ENCODE measurements at regions not wholly inside any gene's neighbourhood (a gene's known extent, or its start where the extent isn't known, plus 50 kb on each side); places are given as distances from the start of the nearest gene placed in this dataset.

DNA sequence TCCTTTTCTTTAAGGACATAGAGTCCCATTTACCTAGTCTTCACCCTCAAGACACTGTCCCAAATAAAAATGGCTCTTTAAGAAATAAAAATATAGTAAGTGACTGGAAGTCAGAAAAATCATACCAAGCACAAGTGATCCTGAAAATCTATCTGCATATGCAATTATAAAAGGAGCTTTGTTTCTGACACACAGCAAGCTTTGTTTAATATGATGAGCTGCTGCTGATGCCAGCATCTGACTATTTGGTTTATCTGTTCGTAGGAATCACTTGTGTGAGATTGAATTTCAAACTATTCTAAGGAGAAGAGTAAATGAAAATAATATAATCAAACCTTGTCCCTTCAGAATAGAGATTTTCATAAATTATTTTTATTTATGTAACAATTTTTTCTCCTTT is 332.4 kb downstream of the PCDH7 start:
- no peak overlapping the region for H3K27ac ChIP-seq (ENCODE audit: low read depth, low read length)
- H3K27me3 ChIP-seq (ENCODE audit: control insufficient read depth, insufficient read depth, low read length), result no peaks in the 10 kb centered on the region
- no CpG with 5 or more reads among the region's 1 CpG for WGBS (ENCODE audit: insufficient coverage)
- peak in 1 of 6 donors; percentile 27 for DNase-seq (ENCODE audit: low read depth in 4 of 6, low spot score in 6 of 6)
- H3K4me1 ChIP-seq (ENCODE audit: control insufficient read depth, insufficient read depth, low read length), result no peaks in the 10 kb centered on the region
- H3K36me3 ChIP-seq (ENCODE audit: control insufficient read depth, insufficient read depth, low read length), result no peaks in the 10 kb centered on the region
- no peak overlapping the region for H3K4me3 ChIP-seq (ENCODE audit: low read depth, low read length)
- H3K9me3 ChIP-seq (ENCODE audit: control insufficient read depth, insufficient read depth, low read length), result no peaks in the 10 kb centered on the region

DNA sequence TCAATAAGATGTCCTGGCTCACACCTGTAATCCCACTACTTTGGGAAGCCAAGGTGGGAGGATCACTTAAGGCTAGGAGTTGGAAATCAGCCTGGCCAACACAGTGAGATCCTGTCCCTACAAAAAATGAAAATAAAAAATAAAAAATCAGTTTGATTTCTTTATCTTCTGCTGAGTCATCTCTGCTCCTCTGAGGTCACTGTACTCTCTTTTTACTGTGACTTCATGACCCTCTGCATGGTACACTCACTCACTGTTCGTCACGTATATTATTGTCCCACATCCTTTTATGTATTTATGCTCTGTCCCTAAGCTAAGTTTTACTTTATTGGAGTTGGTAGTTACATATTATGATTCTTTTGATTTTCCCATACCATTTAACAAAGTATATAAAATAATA is 333.3 kb downstream of the PCDH7 start:
- WGBS (ENCODE audit: insufficient coverage), result no CpG with 5 or more reads among the region's 2 CpGs
- H3K27ac ChIP-seq (ENCODE audit: low read depth, low read length), result no peak overlapping the region
- DNase-seq (ENCODE audit: low read depth in 4 of 6, low spot score in 6 of 6), result no peak
- no peaks in the 10 kb centered on the region for H3K27me3 ChIP-seq (ENCODE audit: control insufficient read depth, insufficient read depth, low read length)
- H3K4me1 ChIP-seq (ENCODE audit: control insufficient read depth, insufficient read depth, low read length), result no peaks in the 10 kb centered on the region
- H3K36me3 ChIP-seq (ENCODE audit: control insufficient read depth, insufficient read depth, low read length), result no peaks in the 10 kb centered on the region
- H3K9me3 ChIP-seq (ENCODE audit: control insufficient read depth, insufficient read depth, low read length), result no peaks in the 10 kb centered on the region
- H3K4me3 ChIP-seq (ENCODE audit: low read depth, low read length), result no peak overlapping the region

DNA sequence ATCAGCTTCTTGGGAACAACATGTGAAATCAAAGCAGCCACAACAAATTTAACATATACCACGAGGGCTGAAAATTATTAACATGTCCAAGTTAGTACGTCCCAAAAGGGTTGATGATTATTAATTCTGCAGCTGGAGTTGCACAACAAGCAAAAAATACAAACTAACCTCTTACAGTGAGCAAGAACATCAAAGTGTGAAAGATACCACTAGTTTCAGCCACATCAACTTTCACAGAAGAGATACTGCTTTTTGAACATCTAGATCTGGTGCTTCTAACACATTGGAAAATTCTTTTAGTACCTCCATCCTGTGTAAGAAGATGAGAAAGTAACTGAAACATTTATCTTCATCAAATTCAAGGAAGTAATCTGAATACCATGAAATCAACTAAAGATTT is 334.1 kb downstream of the PCDH7 start:
- Histone ChIP-seq H3K36me3 (ENCODE audit: control insufficient read depth, insufficient read depth, low read length) (no peaks in the 10 kb centered on the region), H3K4me1 (ENCODE audit: control insufficient read depth, insufficient read depth, low read length) (no peaks in the 10 kb centered on the region), H3K27me3 (ENCODE audit: control insufficient read depth, insufficient read depth, low read length) (no peaks in the 10 kb centered on the region), H3K27ac (ENCODE audit: low read depth, low read length) (no peak overlapping the region), H3K4me3 (ENCODE audit: low read depth, low read length) (no peak overlapping the region), H3K9me3 (ENCODE audit: control insufficient read depth, insufficient read depth, low read length) (no peaks in the 10 kb centered on the region)
- DNase-seq (ENCODE audit: low read depth in 4 of 6, low spot score in 6 of 6), result no peak
- no CpG with 5 or more reads among the region's 2 CpGs for WGBS (ENCODE audit: insufficient coverage)

DNA sequence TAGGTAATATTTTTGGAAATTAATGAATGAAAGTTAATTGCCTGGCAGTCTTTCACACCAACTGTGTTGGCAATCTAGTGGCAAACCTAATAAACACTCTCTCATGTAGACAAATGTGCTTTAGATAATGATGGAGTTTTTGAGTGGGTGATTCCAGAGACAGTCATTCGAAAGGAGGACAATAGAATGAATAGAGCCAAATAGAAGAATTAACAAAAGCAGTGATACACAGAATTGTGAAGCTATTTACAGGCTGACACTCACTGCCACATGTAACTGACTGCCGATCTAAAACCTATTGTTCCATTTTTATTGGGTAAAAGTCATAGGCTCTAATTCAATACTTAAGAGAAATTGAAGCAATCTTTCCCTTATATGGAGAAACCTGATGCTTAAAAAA is 338.5 kb downstream of the PCDH7 start:
- Histone ChIP-seq H3K9me3 (ENCODE audit: control insufficient read depth, insufficient read depth, low read length) (no peaks in the 10 kb centered on the region), H3K27ac (ENCODE audit: low read depth, low read length) (no peak overlapping the region), H3K36me3 (ENCODE audit: control insufficient read depth, insufficient read depth, low read length) (no peaks in the 10 kb centered on the region), H3K4me3 (ENCODE audit: low read depth, low read length) (no peak overlapping the region), H3K27me3 (ENCODE audit: control insufficient read depth, insufficient read depth, low read length) (no peaks in the 10 kb centered on the region), H3K4me1 (ENCODE audit: control insufficient read depth, insufficient read depth, low read length) (no peaks in the 10 kb centered on the region)
- no CpG with 5 or more reads among the region's 2 CpGs for WGBS (ENCODE audit: insufficient coverage)
- DNase-seq (ENCODE audit: low read depth in 4 of 6, low spot score in 6 of 6), result no peak

DNA sequence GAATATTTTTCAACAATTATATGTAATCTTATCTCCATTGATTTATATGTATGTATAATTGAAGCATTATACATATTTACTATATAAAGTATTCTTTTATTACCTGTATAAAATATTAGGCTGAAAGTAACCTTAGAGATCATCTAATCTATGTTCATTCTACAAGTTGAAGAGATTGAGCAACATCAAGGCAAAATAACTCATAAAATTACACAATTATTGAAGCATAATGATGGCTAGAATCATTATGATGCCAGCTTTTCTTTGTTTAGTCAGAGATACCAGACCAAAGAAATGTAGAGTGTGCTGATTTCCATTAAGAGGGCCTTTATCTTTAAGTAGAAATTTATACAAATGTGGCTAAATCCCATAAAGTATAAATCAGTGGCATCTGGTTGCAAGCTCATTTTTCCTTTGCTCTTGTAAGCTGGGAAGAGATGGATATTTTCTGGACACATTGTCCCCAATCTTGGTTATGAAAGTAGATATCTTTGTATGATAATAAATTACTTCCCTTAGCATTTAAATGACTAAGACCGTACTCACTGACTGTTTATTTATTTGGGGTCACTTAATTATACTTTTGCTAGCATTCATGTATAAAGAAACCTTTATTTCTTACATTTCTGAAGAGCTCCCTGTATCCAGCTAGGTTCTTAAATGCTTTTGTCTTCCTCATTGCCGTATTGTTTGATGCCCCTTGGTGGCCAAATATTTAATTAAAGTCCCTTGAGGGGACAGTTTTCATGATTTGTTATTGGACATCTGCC is 339.8 kb downstream of the PCDH7 start:
- Histone ChIP-seq H3K9me3 (ENCODE audit: control insufficient read depth, insufficient read depth, low read length) (no peaks in the 10 kb centered on the region), H3K4me1 (ENCODE audit: control insufficient read depth, insufficient read depth, low read length) (no peaks in the 10 kb centered on the region), H3K4me3 (ENCODE audit: low read depth, low read length) (no peak overlapping the region), H3K27ac (ENCODE audit: low read depth, low read length) (no peak overlapping the region), H3K36me3 (ENCODE audit: control insufficient read depth, insufficient read depth, low read length) (no peaks in the 10 kb centered on the region), H3K27me3 (ENCODE audit: control insufficient read depth, insufficient read depth, low read length) (no peaks in the 10 kb centered on the region)
- DNase-seq (ENCODE audit: low read depth in 4 of 6, low spot score in 6 of 6), result no peak
- no CpG with 5 or more reads among the region's 2 CpGs for WGBS (ENCODE audit: insufficient coverage)

DNA sequence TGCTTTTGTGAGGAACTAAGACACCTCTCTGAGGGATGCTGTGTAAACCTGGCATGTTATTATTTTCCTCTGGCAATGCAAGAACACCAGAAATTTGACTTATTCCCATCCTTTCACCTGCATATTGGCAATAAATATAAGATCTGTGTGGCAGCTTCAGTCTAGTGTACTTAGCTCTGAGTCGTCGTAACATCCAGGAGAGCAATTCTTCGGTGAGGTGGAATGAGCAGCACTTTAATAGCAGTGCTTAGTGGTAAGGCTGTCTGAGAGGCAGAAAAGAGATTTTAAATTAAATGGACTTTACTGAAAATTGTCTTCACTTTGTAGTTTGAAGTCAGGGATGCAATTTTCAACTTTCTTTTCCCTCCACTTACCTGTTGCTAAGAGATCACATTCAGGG is 344.9 kb downstream of the PCDH7 start:
- H3K4me1 ChIP-seq (ENCODE audit: control insufficient read depth, insufficient read depth, low read length), result no peaks in the 10 kb centered on the region
- H3K27ac ChIP-seq (ENCODE audit: low read depth, low read length), result no peak overlapping the region
- 80% methylated on average over 3 of the region's 3 CpGs for WGBS (ENCODE audit: insufficient coverage)
- H3K36me3 ChIP-seq (ENCODE audit: control insufficient read depth, insufficient read depth, low read length), result no peaks in the 10 kb centered on the region
- no peaks in the 10 kb centered on the region for H3K27me3 ChIP-seq (ENCODE audit: control insufficient read depth, insufficient read depth, low read length)
- no peak overlapping the region for H3K4me3 ChIP-seq (ENCODE audit: low read depth, low read length)
- no peak for DNase-seq (ENCODE audit: low read depth in 4 of 6, low spot score in 6 of 6)
- no peaks in the 10 kb centered on the region for H3K9me3 ChIP-seq (ENCODE audit: control insufficient read depth, insufficient read depth, low read length)

DNA sequence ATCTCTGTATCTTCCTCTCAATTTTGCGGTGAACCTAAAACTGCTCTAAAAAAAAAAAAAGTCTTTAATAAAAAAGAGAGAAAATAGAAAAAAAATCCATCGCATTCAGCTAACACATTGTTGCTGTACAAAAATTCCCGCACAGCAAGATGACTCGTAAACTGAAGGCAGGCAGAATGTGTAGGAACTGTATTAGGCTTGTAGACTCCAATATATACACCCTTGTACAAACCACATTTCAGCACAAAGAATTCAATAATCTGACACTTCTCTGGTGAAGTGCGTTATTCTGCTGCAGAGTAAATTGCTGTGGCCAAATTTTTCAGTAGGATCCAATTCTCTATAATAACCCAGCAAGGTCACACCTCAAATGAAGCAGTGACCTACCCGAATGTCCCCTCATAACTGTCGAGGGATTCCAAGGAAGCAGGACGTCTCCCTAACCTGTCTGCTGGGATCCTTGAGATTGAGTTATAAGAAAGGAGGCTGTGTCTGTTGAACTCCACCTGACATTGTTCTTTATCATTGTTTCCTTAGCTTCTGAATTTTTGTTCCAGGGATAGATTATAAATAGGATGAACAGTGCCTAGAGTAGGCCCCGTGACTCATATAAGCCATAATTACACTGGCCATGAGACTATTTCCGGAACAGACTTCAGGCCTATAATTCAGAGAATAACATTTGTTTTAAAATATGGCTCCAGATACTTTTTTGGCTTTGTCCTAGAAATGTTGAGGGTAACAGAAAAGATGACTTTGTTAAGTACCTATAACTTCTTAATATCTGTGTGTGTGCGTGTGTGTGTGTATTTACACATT is 348.3 kb downstream of the PCDH7 start:
- 100% methylated on average over 1 of the region's 11 CpGs for WGBS (ENCODE audit: insufficient coverage)
- Histone ChIP-seq H3K27me3 (ENCODE audit: control insufficient read depth, insufficient read depth, low read length) (no peaks in the 10 kb centered on the region), H3K4me1 (ENCODE audit: control insufficient read depth, insufficient read depth, low read length) (no peaks in the 10 kb centered on the region), H3K9me3 (ENCODE audit: control insufficient read depth, insufficient read depth, low read length) (no peaks in the 10 kb centered on the region), H3K4me3 (ENCODE audit: low read depth, low read length) (no peak overlapping the region), H3K36me3 (ENCODE audit: control insufficient read depth, insufficient read depth, low read length) (no peaks in the 10 kb centered on the region), H3K27ac (ENCODE audit: low read depth, low read length) (no peak overlapping the region)
- no peak for DNase-seq (ENCODE audit: low read depth in 4 of 6, low spot score in 6 of 6)

DNA sequence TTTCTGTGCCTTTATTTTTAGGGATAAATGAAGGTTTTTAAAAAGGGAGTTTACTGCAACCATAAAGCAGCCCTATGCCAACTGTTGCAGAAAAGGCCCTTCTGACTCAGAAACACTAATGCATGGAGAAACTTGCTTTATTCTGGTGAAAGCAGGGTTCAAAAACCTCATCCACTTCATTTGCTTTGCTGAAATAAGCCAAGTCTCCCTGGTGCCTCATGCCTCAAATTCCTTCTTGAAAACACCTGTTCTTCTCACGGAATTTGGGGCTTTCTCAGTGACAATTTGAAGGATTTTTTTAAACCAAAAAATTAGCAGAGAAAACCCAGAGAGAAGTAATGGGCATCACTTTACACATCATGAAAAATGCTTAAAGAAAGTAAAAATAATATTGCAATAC is 349.0 kb downstream of the PCDH7 start:
- H3K27ac ChIP-seq (ENCODE audit: low read depth, low read length), result no peak overlapping the region
- no peak overlapping the region for H3K4me3 ChIP-seq (ENCODE audit: low read depth, low read length)
- H3K9me3 ChIP-seq (ENCODE audit: control insufficient read depth, insufficient read depth, low read length), result no peaks in the 10 kb centered on the region
- DNase-seq (ENCODE audit: low read depth in 4 of 6, low spot score in 6 of 6), result no peak
- WGBS (ENCODE audit: insufficient coverage), result no CpG with 5 or more reads among the region's 1 CpG
- no peaks in the 10 kb centered on the region for H3K4me1 ChIP-seq (ENCODE audit: control insufficient read depth, insufficient read depth, low read length)
- H3K27me3 ChIP-seq (ENCODE audit: control insufficient read depth, insufficient read depth, low read length), result no peaks in the 10 kb centered on the region
- H3K36me3 ChIP-seq (ENCODE audit: control insufficient read depth, insufficient read depth, low read length), result no peaks in the 10 kb centered on the region

DNA sequence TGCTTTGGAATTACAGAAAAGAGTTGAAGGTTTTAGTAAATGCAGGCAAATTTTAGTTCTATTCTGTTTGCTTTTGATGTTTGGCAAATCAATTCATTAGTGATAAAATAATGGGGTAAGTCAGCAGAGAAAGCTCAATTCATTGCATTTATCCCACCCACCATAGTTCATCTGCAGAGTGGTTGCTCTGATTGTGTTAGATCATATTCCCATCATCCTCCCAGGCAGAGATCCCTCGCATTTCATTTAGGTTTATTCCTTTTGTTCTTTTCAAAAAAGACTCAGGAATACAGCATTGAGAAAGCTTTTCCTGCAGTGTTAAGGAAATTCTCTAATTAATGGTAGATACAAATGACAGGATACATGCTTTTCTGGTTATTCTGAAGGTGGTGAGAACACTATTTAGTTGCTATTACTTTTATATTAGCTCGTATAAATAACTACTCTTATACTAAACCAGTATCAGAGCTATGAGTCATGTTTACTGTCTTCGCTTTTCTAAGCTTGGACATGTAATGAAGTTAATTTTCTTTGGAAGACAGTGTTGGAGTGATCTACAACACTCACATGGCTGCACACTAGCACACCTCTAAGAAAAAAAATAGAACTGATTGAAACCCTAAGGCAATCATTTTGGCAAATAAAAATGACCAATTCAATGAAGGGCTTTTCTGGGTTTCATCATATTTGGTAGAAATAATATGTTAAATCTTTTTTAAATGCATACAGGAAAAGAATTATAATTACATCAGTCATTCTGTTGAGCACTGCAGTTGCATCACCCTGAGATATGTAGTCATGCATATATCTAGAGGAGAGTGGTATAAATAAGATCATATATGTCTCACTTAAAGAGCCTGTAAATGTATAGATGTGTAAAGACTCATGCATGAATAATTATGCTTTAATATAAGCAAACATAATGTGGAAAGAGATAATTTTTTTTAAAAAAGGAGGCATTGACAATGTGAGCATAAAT is 351.6 kb downstream of the PCDH7 start:
- no peak for DNase-seq (ENCODE audit: low read depth in 4 of 6, low spot score in 6 of 6)
- Histone ChIP-seq H3K27me3 (ENCODE audit: control insufficient read depth, insufficient read depth, low read length) (no peaks in the 10 kb centered on the region), H3K9me3 (ENCODE audit: control insufficient read depth, insufficient read depth, low read length) (no peaks in the 10 kb centered on the region), H3K27ac (ENCODE audit: low read depth, low read length) (no peak overlapping the region), H3K4me3 (ENCODE audit: low read depth, low read length) (no peak overlapping the region), H3K4me1 (ENCODE audit: control insufficient read depth, insufficient read depth, low read length) (no peaks in the 10 kb centered on the region), H3K36me3 (ENCODE audit: control insufficient read depth, insufficient read depth, low read length) (no peaks in the 10 kb centered on the region)
- no CpG with 5 or more reads among the region's 3 CpGs for WGBS (ENCODE audit: insufficient coverage)
